Progenitor cell of endocrine pancreas (in vitro differentiated cells): ENCODE measurements at regions not wholly inside any gene's neighbourhood (a gene's known extent, or its start where the extent isn't known, plus 50 kb on each side); places are given as distances from the start of the nearest gene placed in this dataset.
A peak's percentile ranks its signal among the peaks of the same experiment; 100 is the strongest.
"Not testable (repeated sequence)": the region's sequence is repeated elsewhere in the genome, so short reads cannot be mapped to it uniquely, and the experiment has no call there.

Source experiments
- DNase-seq: peaks from one replicate; pipeline ENCODE4 v3.0.0; 2021; ENCODE audit warnings: low spot score; ENCODE audit not compliant: unreplicated experiment
- H3K27ac Mint-ChIP-seq: 2 replicates; pipeline ENCODE4 v1.8.0; 2021; ENCODE audit warnings: mild to moderate bottlenecking, moderate library complexity, mixed read lengths
- H3K27me3 Mint-ChIP-seq: 2 replicates; pipeline ENCODE4 v1.8.0; 2021; ENCODE audit warnings: mixed read lengths
- H3K36me3 Mint-ChIP-seq: 2 replicates; pipeline ENCODE4 v1.8.0; 2022; ENCODE audit warnings: mixed read lengths; ENCODE audit not compliant: insufficient read depth
- H3K4me1 Mint-ChIP-seq: 2 replicates; pipeline ENCODE4 v1.8.0; 2021; ENCODE audit warnings: low read depth, mixed read lengths
- H3K4me3 Mint-ChIP-seq: 2 replicates; pipeline ENCODE4 v1.8.0; 2021; ENCODE audit warnings: low read depth, mild to moderate bottlenecking, moderate library complexity, mixed read lengths
- H3K9me3 Mint-ChIP-seq: 2 replicates; pipeline ENCODE4 v1.8.0; 2021; ENCODE audit warnings: low read depth, mixed read lengths
- CTCF ChIP-seq: fragments of 200-600 bp; sonication (generic); IDR thresholded peaks from one replicate; pipeline ENCODE4 v1.5.0; 2021; ENCODE audit warnings: antibody characterized with exemption, mild to moderate bottlenecking; ENCODE audit not compliant: unreplicated experiment

- H3K4me1 Mint-ChIP-seq, DNase-seq, H3K27ac Mint-ChIP-seq, H3K9me3 Mint-ChIP-seq, H3K27me3 Mint-ChIP-seq, H3K4me3 Mint-ChIP-seq, H3K36me3 Mint-ChIP-seq: not testable (repeated sequence)
Measured at GRCh38 chrX:90848595-90848994, 586.0 kb upstream of the PABPC5 start.

- no peak overlapping the region for H3K27ac Mint-ChIP-seq
- no peak for TF ChIP-seq CTCF
- no peaks in the 10 kb centered on the region for H3K27me3 Mint-ChIP-seq
- H3K4me3 Mint-ChIP-seq: no peak overlapping the region
- no peaks in the 10 kb centered on the region for H3K36me3 Mint-ChIP-seq
- peaks cover 3% of the 10 kb centered on the region for H3K9me3 Mint-ChIP-seq
- no peak for DNase-seq
- no peaks in the 10 kb centered on the region for H3K4me1 Mint-ChIP-seq
Measured at GRCh38 chrX:90883479-90883878, 551.2 kb upstream of the PABPC5 start.

- H3K4me1 Mint-ChIP-seq, H3K9me3 Mint-ChIP-seq, DNase-seq, H3K4me3 Mint-ChIP-seq, H3K27ac Mint-ChIP-seq, H3K27me3 Mint-ChIP-seq, H3K36me3 Mint-ChIP-seq: not testable (repeated sequence)
Measured at GRCh38 chrX:90914816-90915215, 519.8 kb upstream of the PABPC5 start.

- not testable (repeated sequence) for H3K4me1 Mint-ChIP-seq, H3K27ac Mint-ChIP-seq, H3K36me3 Mint-ChIP-seq, H3K4me3 Mint-ChIP-seq, DNase-seq, H3K27me3 Mint-ChIP-seq, H3K9me3 Mint-ChIP-seq
Measured at GRCh38 chrX:90946870-90947269, 487.8 kb upstream of the PABPC5 start.

GRCh38 chrX:90995191-90995590 lies 439.4 kb upstream of the PABPC5 start:
- not testable (repeated sequence) for H3K4me1 Mint-ChIP-seq, H3K9me3 Mint-ChIP-seq, H3K4me3 Mint-ChIP-seq, H3K27ac Mint-ChIP-seq, H3K27me3 Mint-ChIP-seq, DNase-seq, H3K36me3 Mint-ChIP-seq

- not testable (repeated sequence) for H3K27ac Mint-ChIP-seq, H3K27me3 Mint-ChIP-seq, H3K36me3 Mint-ChIP-seq, DNase-seq, H3K9me3 Mint-ChIP-seq, H3K4me3 Mint-ChIP-seq, H3K4me1 Mint-ChIP-seq
- peak; percentile 52 for TF ChIP-seq CTCF
Measured at GRCh38 chrX:91018111-91018510, 416.5 kb upstream of the PABPC5 start.

- no peak for DNase-seq
- Mint-ChIP-seq H3K4me3 (no peak overlapping the region), H3K4me1 (no peaks in the 10 kb centered on the region), H3K36me3 (no peaks in the 10 kb centered on the region), H3K9me3 (peaks cover 17% of the 10 kb centered on the region), H3K27ac (no peak overlapping the region), H3K27me3 (no peaks in the 10 kb centered on the region)
- no peak for TF ChIP-seq CTCF
Measured at GRCh38 chrX:91039777-91040176, 394.9 kb upstream of the PABPC5 start.

GRCh38 chrX:91066104-91066503 lies 368.5 kb upstream of the PABPC5 start:
- DNase-seq: no peak
- peaks cover 6% of the 10 kb centered on the region for H3K9me3 Mint-ChIP-seq
- H3K4me1 Mint-ChIP-seq: no peaks in the 10 kb centered on the region
- no peaks in the 10 kb centered on the region for H3K27me3 Mint-ChIP-seq
- TF ChIP-seq CTCF: no peak
- H3K4me3 Mint-ChIP-seq: no peak overlapping the region
- H3K36me3 Mint-ChIP-seq: no peaks in the 10 kb centered on the region
- H3K27ac Mint-ChIP-seq: no peak overlapping the region
